ENCODE measurements at regions not wholly inside any gene's neighbourhood (a gene's known extent, or its start where the extent isn't known, plus 50 kb on each side); places are given as distances from the start of the nearest gene placed in this dataset.

DNA sequence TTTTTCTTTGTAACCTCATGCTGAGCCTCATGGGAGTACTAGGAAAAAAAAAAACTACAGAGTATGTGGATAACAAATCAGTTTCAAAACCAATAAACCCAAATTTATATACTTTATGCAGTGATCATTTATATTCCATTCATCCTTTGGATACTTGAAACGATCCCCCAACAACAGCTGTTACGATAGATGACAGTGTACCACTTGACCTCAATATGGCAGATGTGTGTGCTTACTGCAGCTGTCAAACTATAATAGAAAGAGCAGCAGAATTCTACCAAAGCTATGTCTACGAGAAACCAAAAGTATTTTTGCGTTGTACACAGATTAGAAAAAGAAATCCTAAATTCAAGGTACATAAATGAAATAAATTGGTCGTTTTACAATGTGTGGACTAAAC lies 337.8 kb downstream of the PDGFC start:
- Mint-ChIP-seq H3K9me3 (no peaks in the 10 kb centered on the region), H3K4me3 (no peak overlapping the region), H3K36me3 (ENCODE audit: low read depth) (no peaks in the 10 kb centered on the region), H3K27ac (no peak overlapping the region), H3K4me1 (ENCODE audit: low read depth) (no peaks in the 10 kb centered on the region), H3K27me3 (no peaks in the 10 kb centered on the region)
- ChIA-PET CTCF (no interaction called here), POLR2A (no interaction called here)
- no peak for ATAC-seq
- TF ChIP-seq, protein P1, sequence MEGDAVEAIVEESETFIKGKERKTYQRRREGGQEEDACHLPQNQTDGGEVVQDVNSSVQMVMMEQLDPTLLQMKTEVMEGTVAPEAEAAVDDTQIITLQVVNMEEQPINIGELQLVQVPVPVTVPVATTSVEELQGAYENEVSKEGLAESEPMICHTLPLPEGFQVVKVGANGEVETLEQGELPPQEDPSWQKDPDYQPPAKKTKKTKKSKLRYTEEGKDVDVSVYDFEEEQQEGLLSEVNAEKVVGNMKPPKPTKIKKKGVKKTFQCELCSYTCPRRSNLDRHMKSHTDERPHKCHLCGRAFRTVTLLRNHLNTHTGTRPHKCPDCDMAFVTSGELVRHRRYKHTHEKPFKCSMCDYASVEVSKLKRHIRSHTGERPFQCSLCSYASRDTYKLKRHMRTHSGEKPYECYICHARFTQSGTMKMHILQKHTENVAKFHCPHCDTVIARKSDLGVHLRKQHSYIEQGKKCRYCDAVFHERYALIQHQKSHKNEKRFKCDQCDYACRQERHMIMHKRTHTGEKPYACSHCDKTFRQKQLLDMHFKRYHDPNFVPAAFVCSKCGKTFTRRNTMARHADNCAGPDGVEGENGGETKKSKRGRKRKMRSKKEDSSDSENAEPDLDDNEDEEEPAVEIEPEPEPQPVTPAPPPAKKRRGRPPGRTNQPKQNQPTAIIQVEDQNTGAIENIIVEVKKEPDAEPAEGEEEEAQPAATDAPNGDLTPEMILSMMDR (IDR thresholded peaks at IDR 0.05): no peak
- intact Hi-C loops (cut with micrococcal nuclease): no loop called here
- DNase-seq: no peak

DNA sequence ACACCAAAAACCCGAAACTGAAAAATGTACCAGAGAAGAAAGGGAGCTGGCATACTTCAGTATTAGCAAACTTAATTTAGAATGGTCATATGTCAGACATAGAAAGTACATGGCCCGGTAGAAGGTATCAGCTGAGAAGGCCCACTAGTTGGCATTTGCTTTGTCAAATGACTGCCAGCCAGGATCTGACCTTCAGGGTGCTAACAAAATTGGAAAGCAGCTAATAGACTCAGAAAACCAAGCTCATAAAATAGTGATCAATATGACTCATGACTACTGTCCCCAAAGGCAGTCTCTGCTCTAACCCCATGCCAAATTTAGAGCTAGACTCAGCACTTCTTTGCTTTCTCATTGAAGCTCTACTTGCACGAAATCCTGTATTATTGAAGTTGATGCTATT lies 342.7 kb downstream of the PDGFC start:
- H3K4me3 Mint-ChIP-seq: no peak overlapping the region
- POLR2A ChIA-PET: no interaction called here
- H3K36me3 Mint-ChIP-seq (ENCODE audit: low read depth): no peaks in the 10 kb centered on the region
- no peaks in the 10 kb centered on the region for H3K4me1 Mint-ChIP-seq (ENCODE audit: low read depth)
- ATAC-seq: no peak
- DNase-seq: no peak
- intact Hi-C loops (cut with micrococcal nuclease): no loop called here
- H3K27me3 Mint-ChIP-seq: no peaks in the 10 kb centered on the region
- CTCF ChIA-PET: no interaction called here
- TF ChIP-seq, protein P1 (IDR thresholded peaks at IDR 0.05): no peak
- H3K27ac Mint-ChIP-seq: no peak overlapping the region
- peaks cover 2% of the 10 kb centered on the region for H3K9me3 Mint-ChIP-seq

DNA sequence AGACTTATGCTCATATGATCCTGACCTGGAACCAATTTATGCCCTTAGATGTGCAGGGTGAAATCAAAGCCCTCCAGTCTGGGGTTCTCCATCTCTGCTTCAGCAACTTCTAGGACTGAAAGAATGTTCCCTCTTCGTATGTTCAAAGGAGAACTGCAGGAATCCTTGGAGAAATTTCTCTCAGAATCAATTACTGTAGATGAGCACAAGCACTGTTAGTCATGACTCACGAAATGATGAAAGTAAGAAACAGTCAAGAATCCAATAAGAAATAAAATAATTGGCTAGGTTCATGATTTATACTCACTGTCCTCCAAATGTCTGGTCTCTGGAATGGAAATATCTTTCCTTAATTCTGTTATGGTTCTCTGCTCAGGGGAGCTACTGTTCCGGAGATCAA lies 348.2 kb downstream of the PDGFC start:
- ATAC-seq (no peak), DNase-seq (no peak)
- no peaks in the 10 kb centered on the region for H3K36me3 Mint-ChIP-seq (ENCODE audit: low read depth)
- ChIA-PET POLR2A (no interaction called here), CTCF (no interaction called here)
- no peak overlapping the region for H3K4me3 Mint-ChIP-seq
- peaks cover 5% of the 10 kb centered on the region for H3K9me3 Mint-ChIP-seq
- intact Hi-C loops (cut with micrococcal nuclease): no loop called here
- H3K27ac Mint-ChIP-seq: no peak overlapping the region
- no peaks in the 10 kb centered on the region for H3K27me3 Mint-ChIP-seq
- H3K4me1 Mint-ChIP-seq (ENCODE audit: low read depth): no peaks in the 10 kb centered on the region
- TF ChIP-seq, protein P1 (IDR thresholded peaks at IDR 0.05): no peak

DNA sequence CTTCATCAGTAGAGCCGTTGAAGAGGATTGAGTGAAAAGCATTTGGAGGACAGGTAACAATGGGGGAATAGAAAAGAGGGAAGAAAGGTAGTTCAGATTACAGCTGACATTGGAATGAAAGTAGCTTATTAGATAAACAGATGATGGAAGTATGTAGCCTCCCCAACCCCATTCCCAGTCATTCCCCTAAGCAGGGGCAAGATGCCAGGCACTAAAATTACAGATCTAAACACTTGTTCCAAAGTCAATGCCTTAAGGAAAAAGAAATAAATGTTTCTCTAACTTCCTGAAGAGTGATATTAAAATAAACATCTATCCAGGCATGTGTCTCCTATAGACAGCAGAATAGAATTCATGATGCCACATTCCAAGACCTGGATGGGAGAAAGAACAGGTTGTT lies 350.8 kb downstream of the PDGFC start:
- CTCF ChIA-PET: no interaction called here
- no peak for ATAC-seq
- Mint-ChIP-seq H3K27ac (no peak overlapping the region), H3K9me3 (peaks cover 3% of the 10 kb centered on the region), H3K27me3 (no peaks in the 10 kb centered on the region), H3K36me3 (ENCODE audit: low read depth) (no peaks in the 10 kb centered on the region), H3K4me1 (ENCODE audit: low read depth) (no peaks in the 10 kb centered on the region), H3K4me3 (no peak overlapping the region)
- no peak for DNase-seq
- TF ChIP-seq, protein P1 (IDR thresholded peaks at IDR 0.05): no peak
- intact Hi-C loops (cut with micrococcal nuclease): no loop called here
- POLR2A ChIA-PET: no interaction called here

DNA sequence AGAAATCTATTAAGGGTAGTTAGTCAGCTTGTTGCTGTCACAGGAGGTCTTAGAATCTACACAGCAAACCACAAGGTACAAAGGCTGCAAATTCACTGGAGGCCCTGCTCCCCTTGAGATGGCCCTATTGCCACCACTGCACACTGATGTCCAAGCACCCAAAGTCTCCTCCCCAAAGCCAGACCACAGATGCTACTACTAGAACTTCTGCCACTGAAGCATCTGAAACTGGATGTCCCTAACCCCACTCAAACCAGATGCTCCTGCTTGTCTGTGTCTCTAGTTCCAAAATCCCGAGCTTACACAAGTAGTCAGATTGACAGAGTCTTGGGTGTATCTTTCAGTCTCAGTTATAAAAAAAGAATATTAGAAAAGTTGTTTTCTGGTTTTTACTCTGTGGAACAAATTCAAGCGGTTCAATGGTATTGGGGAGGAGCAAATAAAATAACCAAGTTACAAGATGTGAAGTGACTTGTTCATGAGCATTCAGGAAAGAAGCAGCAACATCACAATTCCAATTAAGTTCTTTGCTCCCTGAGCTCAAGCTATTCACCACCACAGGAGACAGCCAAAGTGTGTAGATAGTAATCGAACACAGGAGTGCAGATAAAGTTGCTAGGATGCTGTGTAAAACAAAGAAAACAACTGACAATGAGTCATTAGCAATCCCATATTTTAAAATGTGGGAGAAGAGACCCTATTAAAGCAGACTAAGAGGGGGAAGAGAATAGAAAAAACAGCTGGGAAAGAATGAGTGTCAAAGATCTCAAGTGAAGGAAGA lies 352.3 kb downstream of the PDGFC start:
- DNase-seq (no peak), ATAC-seq (no peak)
- TF ChIP-seq, protein P1 (IDR thresholded peaks at IDR 0.05): no peak
- intact Hi-C loops (cut with micrococcal nuclease): no loop called here
- Mint-ChIP-seq H3K36me3 (ENCODE audit: low read depth) (no peaks in the 10 kb centered on the region), H3K27ac (no peak overlapping the region), H3K4me3 (no peak overlapping the region), H3K9me3 (peaks cover 3% of the 10 kb centered on the region), H3K27me3 (no peaks in the 10 kb centered on the region), H3K4me1 (ENCODE audit: low read depth) (no peaks in the 10 kb centered on the region)
- ChIA-PET CTCF (no interaction called here), POLR2A (no interaction called here)

Data from activated CD8-positive, alpha-beta T cell treated with anti-CD3 and anti-CD28 coated beads for 36 hours (primary cell).